ENCODE measurements at regions not wholly inside any gene's neighbourhood (a gene's known extent, or its start where the extent isn't known, plus 50 kb on each side); places are given as distances from the start of the nearest gene placed in this dataset.

DNA sequence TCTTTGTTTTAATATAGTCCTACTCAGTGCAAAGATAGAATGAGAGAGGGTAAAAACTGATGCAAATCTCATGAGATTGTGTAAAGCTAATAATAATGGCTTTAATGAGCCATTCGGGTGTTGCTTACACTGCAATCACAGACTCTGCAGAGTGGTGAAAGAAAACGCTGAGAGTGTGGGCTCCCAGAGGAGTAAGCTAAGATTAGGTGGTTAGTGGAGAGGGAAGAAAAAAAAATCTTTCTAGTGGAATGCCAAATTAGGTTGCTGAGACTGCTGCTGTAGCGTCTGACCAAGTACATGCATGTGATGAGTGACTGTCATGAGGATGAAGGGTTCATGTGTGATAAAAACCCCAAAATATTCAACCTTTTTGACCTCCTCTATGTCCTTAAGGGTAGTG lies 645.9 kb upstream of the ADGRL4 start:
- intact Hi-C loops (cut with DNase I; ENCODE audit: low total_unique reads): no loop called here
- TF ChIP-seq POLR2A (IDR thresholded peaks at IDR 0.05) (no peak), CTCF (IDR thresholded peaks at IDR 0.05 in 8 of 11, conservative IDR thresholded peaks at IDR 0.05 in 3 of 11) (no peak), POLR2AphosphoS5 (IDR thresholded peaks at IDR 0.05) (no peak)
- Histone ChIP-seq H3K9me3 (no peaks in the 10 kb centered on the region), H3K27ac (no peak overlapping the region), H3K36me3 (no peaks in the 10 kb centered on the region), H3K4me1 (no peaks in the 10 kb centered on the region), H3K4me3 (no peak overlapping the region), H3K27me3 (replicated peaks in 1 of 7) (no peaks in the 10 kb centered on the region)
- no peak for DNase-seq
- 59 to 71% (median 65%) methylated on average over 3 of the region's 3 CpGs for WGBS, 5 donors

GRCh38 chr1:79648126-79648525 lies 641.6 kb upstream of the ADGRL4 start:
- Histone ChIP-seq H3K4me1 (no peaks in the 10 kb centered on the region), H3K36me3 (no peaks in the 10 kb centered on the region), H3K27me3 (replicated peaks in 1 of 7) (no peaks in the 10 kb centered on the region), H3K27ac (no peak overlapping the region), H3K9me3 (no peaks in the 10 kb centered on the region), H3K4me3 (no peak overlapping the region)
- intact Hi-C loops (cut with DNase I; ENCODE audit: low total_unique reads): no loop called here
- no peak for DNase-seq
- 87 to 100% (median 97%) methylated on average over 1 of the region's 1 CpG for WGBS, 5 donors
- TF ChIP-seq POLR2AphosphoS5 (IDR thresholded peaks at IDR 0.05) (no peak), CTCF (IDR thresholded peaks at IDR 0.05 in 8 of 11, conservative IDR thresholded peaks at IDR 0.05 in 3 of 11) (no peak), POLR2A (IDR thresholded peaks at IDR 0.05) (no peak)

- intact Hi-C loops (cut with DNase I; ENCODE audit: low total_unique reads): no loop called here
- H3K36me3 ChIP-seq: no peaks in the 10 kb centered on the region
- no peak for DNase-seq
- WGBS, 5 donors: 74 to 87% (median 78%) methylated on average over 3 of the region's 3 CpGs
- no peak overlapping the region for H3K4me3 ChIP-seq
- no peaks in the 10 kb centered on the region for H3K9me3 ChIP-seq
- no peak overlapping the region for H3K27ac ChIP-seq
- no peaks in the 10 kb centered on the region for H3K27me3 ChIP-seq (replicated peaks in 1 of 7)
- TF ChIP-seq CTCF (IDR thresholded peaks at IDR 0.05 in 8 of 11, conservative IDR thresholded peaks at IDR 0.05 in 3 of 11) (no peak), POLR2A (IDR thresholded peaks at IDR 0.05) (no peak), POLR2AphosphoS5 (IDR thresholded peaks at IDR 0.05) (no peak)
- H3K4me1 ChIP-seq: no peaks in the 10 kb centered on the region
Observed at GRCh38 chr1:79646880-79647279, 640.4 kb upstream of the ADGRL4 start.

GRCh38 chr1:79638382-79638781 lies 631.9 kb upstream of the ADGRL4 start:
- no peak overlapping the region for H3K27ac ChIP-seq
- 89 to 99% (median 96%) methylated on average over 2 of the region's 2 CpGs for WGBS, 5 donors
- no peak for DNase-seq
- H3K4me3 ChIP-seq: no peak overlapping the region
- no peaks in the 10 kb centered on the region for H3K36me3 ChIP-seq
- no peaks in the 10 kb centered on the region for H3K27me3 ChIP-seq (replicated peaks in 1 of 7)
- TF ChIP-seq POLR2A (IDR thresholded peaks at IDR 0.05) (no peak), CTCF (IDR thresholded peaks at IDR 0.05 in 8 of 11, conservative IDR thresholded peaks at IDR 0.05 in 3 of 11) (no peak), POLR2AphosphoS5 (IDR thresholded peaks at IDR 0.05) (no peak)
- no peaks in the 10 kb centered on the region for H3K9me3 ChIP-seq
- intact Hi-C loops (cut with DNase I; ENCODE audit: low total_unique reads): no loop called here
- H3K4me1 ChIP-seq: no peaks in the 10 kb centered on the region
